Ishikawa (cell line): ENCODE measurements at regions not wholly inside any gene's neighbourhood (a gene's known extent, or its start where the extent isn't known, plus 50 kb on each side); places are given as distances from the start of the nearest gene placed in this dataset.

ENCODE experiments used
- CEBPB ChIP-seq: IDR thresholded peaks from 2 replicates; pipeline ENCODE4 v1.6.1; 2012
- RAD21 ChIP-seq: IDR thresholded peaks from 2 replicates; pipeline ENCODE4 v1.6.1; 2012; ENCODE audit warnings: low read depth
- YY1 ChIP-seq: IDR thresholded peaks from 2 replicates; pipeline ENCODE4 v1.6.1; 2012; ENCODE audit warnings: low read depth

DNA sequence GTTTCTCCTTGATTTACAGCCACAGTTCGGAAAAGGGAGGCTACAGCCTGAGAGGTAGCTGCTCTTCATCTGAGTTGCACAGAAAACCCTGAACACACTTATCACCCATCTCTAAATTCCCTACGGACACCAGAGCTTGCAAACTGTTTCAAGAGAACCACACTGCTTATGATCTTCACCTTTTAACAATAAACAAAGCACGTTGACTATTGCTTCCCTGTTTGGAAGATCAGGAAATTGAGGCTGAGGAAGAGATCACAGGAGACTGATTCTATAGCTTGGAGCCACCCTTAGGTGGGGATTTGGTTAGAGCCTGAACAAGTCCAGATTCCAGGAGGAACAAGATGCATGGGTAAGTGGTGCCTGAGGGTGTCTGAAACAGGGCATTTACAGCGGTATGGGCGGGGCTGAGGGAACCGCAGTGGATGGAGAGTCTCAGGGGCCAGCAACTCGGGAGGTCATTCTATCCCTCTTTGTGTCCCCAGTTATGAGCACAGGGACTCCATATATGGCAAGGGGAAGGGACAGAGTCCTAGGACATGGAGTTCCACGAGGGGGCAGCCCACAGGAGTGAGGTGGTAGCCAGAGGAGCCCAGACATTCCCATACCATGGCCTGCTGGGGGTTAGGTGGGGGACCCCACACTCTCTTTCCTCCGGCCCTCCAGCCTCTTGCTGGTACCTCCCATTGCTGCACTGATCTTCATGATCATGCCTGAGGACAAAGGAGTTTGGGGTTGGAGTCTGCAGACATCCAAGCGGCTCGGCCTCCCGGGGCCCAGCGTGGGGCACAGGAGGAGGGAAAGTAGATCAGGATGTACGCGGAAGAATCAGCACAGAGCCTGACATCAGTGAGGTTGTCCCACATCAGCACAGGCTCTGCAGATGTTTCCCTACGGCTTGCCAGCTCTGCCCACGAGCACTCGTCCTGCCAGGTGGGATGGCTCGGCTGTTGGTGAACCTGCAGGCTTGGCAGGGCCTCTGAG is 162.3 kb upstream of the ZNF536 start:
- no peak for TF ChIP-seq YY1
- TF ChIP-seq CEBPB, result no peak
- no peak for TF ChIP-seq RAD21
